Fibroblast of lung (primary cell): ENCODE measurements at regions not wholly inside any gene's neighbourhood (a gene's known extent, or its start where the extent isn't known, plus 50 kb on each side); places are given as distances from the start of the nearest gene placed in this dataset.

Experiments
- DNase-seq, 2 donors: peaks; one replicate each; pipeline versions ENCODE4 v3.0.0 to v3.0.0-alpha.2; 2010; ENCODE audit warnings: low read depth in 2 of 2
- H2AFZ ChIP-seq: 2 replicates; pipeline ENCODE4 v1.5.1; 2012; ENCODE audit warnings: low read length, control low read depth, inconsistent platforms
- H3K27ac ChIP-seq: 2 replicates; pipeline ENCODE4 v1.5.1; 2011; ENCODE audit warnings: low read length, control low read depth; ENCODE audit not compliant: insufficient read depth
- H3K27me3 ChIP-seq: 2 replicates; pipeline ENCODE4 v1.5.1; 2011; ENCODE audit warnings: mild to moderate bottlenecking, low read length; ENCODE audit not compliant: control insufficient read depth, insufficient read depth
- H3K36me3 ChIP-seq: 2 replicates; pipeline ENCODE4 v1.5.1; 2011; ENCODE audit warnings: low read length; ENCODE audit not compliant: control insufficient read depth, insufficient read depth
- H3K4me1 ChIP-seq: 2 replicates; pipeline ENCODE4 v1.5.1; 2011; ENCODE audit warnings: low read length; ENCODE audit not compliant: control insufficient read depth, insufficient read depth; ENCODE audit errors: extremely low read depth
- H3K4me2 ChIP-seq: 2 replicates; pipeline ENCODE4 v1.5.1; 2011; ENCODE audit warnings: low read length, control low read depth; ENCODE audit not compliant: insufficient read depth; ENCODE audit errors: extremely low read depth
- H3K4me3 ChIP-seq, 4 experiments: fragments of 200-600 bp in 1 of 4; sonication (generic) in 1 of 4; replicated peaks in 1 of 4; 2 replicates each; pipeline ENCODE4 v1.5.1; 2011 to 2016; ENCODE audit warnings: low read length in 4 of 4, low read depth in 3 of 4, mild to moderate bottlenecking in 3 of 4, control low read depth in 2 of 4, inconsistent platforms in 1 of 4, mixed read lengths in 1 of 4; ENCODE audit not compliant: insufficient read depth in 1 of 4; ENCODE audit errors: control extremely low read depth in 1 of 4
- H3K79me2 ChIP-seq: 2 replicates; pipeline ENCODE4 v1.5.1; 2012; ENCODE audit warnings: mild to moderate bottlenecking, low read length, inconsistent platforms; ENCODE audit not compliant: control insufficient read depth, insufficient read depth
- H3K9ac ChIP-seq: 2 replicates; pipeline ENCODE4 v1.5.1; 2011; ENCODE audit warnings: mild to moderate bottlenecking, low read length, control low read depth; ENCODE audit not compliant: insufficient read depth
- H3K9me3 ChIP-seq: 2 replicates; pipeline ENCODE4 v1.5.1; 2012; ENCODE audit warnings: low read depth, low read length; ENCODE audit not compliant: control insufficient read depth, insufficient read depth
- H4K20me1 ChIP-seq: 2 replicates; pipeline ENCODE4 v1.5.1; 2011; ENCODE audit warnings: low read length; ENCODE audit not compliant: control insufficient read depth, insufficient read depth; ENCODE audit errors: extremely low read depth
- EZH2 ChIP-seq: IDR thresholded peaks from 2 replicates; pipeline ENCODE4 v1.5.1; 2012; ENCODE audit warnings: low read length, control low read depth, mild to moderate bottlenecking; ENCODE audit errors: missing control alignments
- TF ChIP-seq, protein P1 (sequence below), 2 donors: IDR thresholded peaks in 1 of 2; conservative IDR thresholded peaks in 1 of 2; 1 replicate in 1 of 2; 2 replicates in 1 of 2; pipeline ENCODE4 v1.5.1; 2011 to 2012; ENCODE audit warnings: low read length in 2 of 2, control low read depth in 1 of 2, inconsistent platforms in 1 of 2, low read depth in 1 of 2, mild to moderate bottlenecking in 1 of 2

DNA sequence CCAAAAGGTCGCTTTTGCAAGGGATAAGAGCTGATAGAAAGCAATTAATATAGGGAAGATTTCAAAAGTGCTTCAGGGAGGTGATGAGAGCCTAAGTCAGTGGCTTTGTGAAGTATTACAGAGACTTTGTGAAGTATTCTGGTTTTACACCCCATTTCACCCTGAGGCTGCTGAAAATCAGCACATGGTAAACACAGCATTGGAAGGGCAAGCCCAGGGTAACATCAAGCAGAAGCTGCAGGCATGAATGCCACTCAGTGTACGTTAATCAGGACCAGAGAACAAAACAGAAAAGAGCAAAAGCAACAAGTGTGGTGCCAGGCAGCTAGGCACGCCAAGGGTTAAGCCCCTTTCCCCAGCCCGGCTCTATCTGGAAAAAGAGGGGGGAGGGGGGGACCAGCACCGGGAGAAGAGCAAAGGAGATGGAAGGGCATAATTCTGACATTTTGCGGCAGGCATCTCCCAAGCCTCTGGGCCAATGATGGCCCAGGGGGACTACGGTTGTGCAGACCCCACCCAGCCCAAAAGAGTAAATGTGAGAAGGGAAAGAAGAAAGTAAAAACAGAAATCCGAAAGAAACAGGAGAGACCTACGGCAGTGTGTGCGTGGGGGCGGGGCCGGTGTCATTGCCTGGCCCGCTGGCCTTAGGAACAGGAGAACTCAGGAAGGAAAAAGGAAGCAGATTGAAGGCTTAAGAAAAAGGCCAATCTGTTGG lies 58.9 kb downstream of the DHRS2 start:
- Histone ChIP-seq H3K9ac (no peak overlapping the region), H3K27me3 (peaks cover 3% of the 10 kb centered on the region), H3K4me3 (peak overlapping the region in 2 of 4 experiments; percentile 12 to 36), H3K4me2 (no peak overlapping the region), H4K20me1 (no peaks in the 10 kb centered on the region), H3K36me3 (no peaks in the 10 kb centered on the region), H3K27ac (no peak overlapping the region), H2AFZ (no peak overlapping the region), H3K4me1 (no peaks in the 10 kb centered on the region), H3K9me3 (no peaks in the 10 kb centered on the region), H3K79me2 (no peaks in the 10 kb centered on the region)
- DNase-seq: no peak
- TF ChIP-seq, protein P1, sequence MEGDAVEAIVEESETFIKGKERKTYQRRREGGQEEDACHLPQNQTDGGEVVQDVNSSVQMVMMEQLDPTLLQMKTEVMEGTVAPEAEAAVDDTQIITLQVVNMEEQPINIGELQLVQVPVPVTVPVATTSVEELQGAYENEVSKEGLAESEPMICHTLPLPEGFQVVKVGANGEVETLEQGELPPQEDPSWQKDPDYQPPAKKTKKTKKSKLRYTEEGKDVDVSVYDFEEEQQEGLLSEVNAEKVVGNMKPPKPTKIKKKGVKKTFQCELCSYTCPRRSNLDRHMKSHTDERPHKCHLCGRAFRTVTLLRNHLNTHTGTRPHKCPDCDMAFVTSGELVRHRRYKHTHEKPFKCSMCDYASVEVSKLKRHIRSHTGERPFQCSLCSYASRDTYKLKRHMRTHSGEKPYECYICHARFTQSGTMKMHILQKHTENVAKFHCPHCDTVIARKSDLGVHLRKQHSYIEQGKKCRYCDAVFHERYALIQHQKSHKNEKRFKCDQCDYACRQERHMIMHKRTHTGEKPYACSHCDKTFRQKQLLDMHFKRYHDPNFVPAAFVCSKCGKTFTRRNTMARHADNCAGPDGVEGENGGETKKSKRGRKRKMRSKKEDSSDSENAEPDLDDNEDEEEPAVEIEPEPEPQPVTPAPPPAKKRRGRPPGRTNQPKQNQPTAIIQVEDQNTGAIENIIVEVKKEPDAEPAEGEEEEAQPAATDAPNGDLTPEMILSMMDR (conservative IDR thresholded peaks at IDR 0.05 in 1 of 2, IDR thresholded peaks at IDR 0.05 in 1 of 2; ENCODE audit: low read depth in 1 of 2, low read length in 2 of 2): no peak
- no peak for TF ChIP-seq EZH2

DNA sequence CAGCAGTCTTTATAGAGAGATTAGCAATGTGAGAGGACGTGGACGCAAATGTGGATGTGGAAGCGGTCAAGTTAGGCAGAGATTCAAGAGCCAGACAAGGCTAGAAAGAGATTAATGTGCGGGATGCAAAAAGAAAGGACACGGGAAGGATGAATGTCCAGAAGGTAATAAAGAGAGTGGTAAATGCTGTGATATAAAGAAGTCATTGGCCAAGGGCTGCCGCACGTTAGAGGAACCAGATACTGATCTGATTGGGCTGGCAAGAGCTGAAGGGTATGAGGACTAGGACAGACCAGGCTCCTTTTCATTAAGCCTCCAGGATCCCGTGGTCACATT lies 59.5 kb downstream of the DHRS2 start:
- H3K4me3 ChIP-seq: peak overlapping the region in 1 of 4 experiments; percentile 12
- H3K79me2 ChIP-seq: no peaks in the 10 kb centered on the region
- H3K4me2 ChIP-seq: no peak overlapping the region
- DNase-seq: no peak
- H3K9ac ChIP-seq: no peak overlapping the region
- H2AFZ ChIP-seq: no peak overlapping the region
- TF ChIP-seq EZH2: no peak
- TF ChIP-seq, protein P1 (conservative IDR thresholded peaks at IDR 0.05 in 1 of 2, IDR thresholded peaks at IDR 0.05 in 1 of 2; ENCODE audit: low read depth in 1 of 2, low read length in 2 of 2): no peak
- H3K27me3 ChIP-seq: peaks cover 3% of the 10 kb centered on the region
- no peaks in the 10 kb centered on the region for H3K36me3 ChIP-seq
- H4K20me1 ChIP-seq: no peaks in the 10 kb centered on the region
- H3K4me1 ChIP-seq: no peaks in the 10 kb centered on the region
- H3K27ac ChIP-seq: no peak overlapping the region
- H3K9me3 ChIP-seq: no peaks in the 10 kb centered on the region

DNA sequence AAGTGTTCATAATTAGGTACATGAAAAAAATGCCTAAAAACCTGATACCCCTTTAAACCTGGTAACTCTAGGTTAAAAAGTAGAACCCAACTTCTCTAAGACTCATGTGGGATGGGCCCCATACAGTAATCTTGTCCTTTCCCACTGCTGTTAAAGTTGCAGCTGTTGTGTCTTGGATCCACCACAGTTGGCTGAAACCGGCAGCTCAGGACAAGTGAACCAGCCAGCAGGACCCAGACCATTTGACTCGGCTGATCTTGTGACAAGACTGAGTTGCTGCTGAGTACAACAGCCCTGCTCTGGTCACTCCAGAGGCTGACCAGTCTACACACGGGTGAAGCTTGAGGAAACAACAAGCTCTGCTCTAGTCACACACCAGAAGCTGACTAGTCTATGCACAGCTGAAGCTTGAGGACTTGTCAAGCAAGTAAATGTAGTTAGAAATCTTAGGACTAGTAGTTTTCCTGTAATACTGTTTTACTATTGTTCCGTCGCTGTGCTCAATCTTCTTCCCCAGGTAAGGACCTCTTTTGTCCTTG lies 60.6 kb downstream of the DHRS2 start:
- Histone ChIP-seq H3K4me2 (no peak overlapping the region), H3K4me3 (no peak overlapping the region), H3K79me2 (no peaks in the 10 kb centered on the region), H2AFZ (no peak overlapping the region), H3K9ac (no peak overlapping the region), H4K20me1 (no peaks in the 10 kb centered on the region), H3K4me1 (no peaks in the 10 kb centered on the region), H3K27ac (no peak overlapping the region), H3K27me3 (peaks cover 3% of the 10 kb centered on the region), H3K9me3 (no peaks in the 10 kb centered on the region), H3K36me3 (no peaks in the 10 kb centered on the region)
- no peak for DNase-seq
- TF ChIP-seq EZH2: no peak
- TF ChIP-seq, protein P1 (conservative IDR thresholded peaks at IDR 0.05 in 1 of 2, IDR thresholded peaks at IDR 0.05 in 1 of 2; ENCODE audit: low read depth in 1 of 2, low read length in 2 of 2): no peak
